IPS-15b (cell line): ENCODE measurements at regions not wholly inside any gene's neighbourhood (a gene's known extent, or its start where the extent isn't known, plus 50 kb on each side); places are given as distances from the start of the nearest gene placed in this dataset.

Experiments used
- H3K27me3 ChIP-seq: one replicate; pipeline ENCODE4 v1.6.1; 2013; ENCODE audit warnings: low read length; ENCODE audit not compliant: control insufficient read depth, insufficient read depth
- H3K36me3 ChIP-seq: one replicate; pipeline ENCODE4 v1.6.1; 2013; ENCODE audit warnings: low read length; ENCODE audit not compliant: control insufficient read depth, insufficient read depth
- H3K4me1 ChIP-seq: one replicate; pipeline ENCODE4 v1.6.1; 2013; ENCODE audit warnings: mild to moderate bottlenecking, low read length; ENCODE audit not compliant: control insufficient read depth, insufficient read depth
- H3K4me3 ChIP-seq: one replicate; pipeline ENCODE4 v1.5.1; 2013; ENCODE audit warnings: low read depth, low read length
- H3K9ac ChIP-seq: one replicate; pipeline ENCODE4 v1.6.1; 2013; ENCODE audit warnings: low read depth, mild to moderate bottlenecking, low read length
- H3K9me3 ChIP-seq: one replicate; pipeline ENCODE4 v1.6.1; 2013; ENCODE audit warnings: mild to moderate bottlenecking, low read length; ENCODE audit not compliant: control insufficient read depth, insufficient read depth

DNA sequence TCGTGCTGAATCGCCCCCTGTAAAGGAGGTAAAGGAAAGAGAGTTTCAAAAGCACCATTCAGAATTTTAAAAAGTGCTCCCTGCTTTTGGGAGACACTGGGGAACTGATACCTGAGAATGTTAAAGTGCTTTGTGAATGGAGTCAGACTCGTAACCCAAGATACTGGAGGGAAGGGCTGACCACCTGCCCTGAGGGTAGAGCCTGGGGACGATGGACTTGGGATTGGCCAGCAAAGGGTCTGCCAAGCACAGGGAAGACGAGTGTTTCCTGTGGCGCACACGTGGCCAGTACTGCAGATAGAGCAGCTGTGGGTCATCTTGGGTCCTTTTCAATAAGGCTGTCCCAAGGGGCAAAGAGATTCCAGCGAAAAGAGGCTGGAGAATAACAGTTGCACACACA is 1284.1 kb upstream of the AUTS2 start:
- Histone ChIP-seq H3K36me3 (no peaks in the 10 kb centered on the region), H3K4me1 (no peaks in the 10 kb centered on the region), H3K9me3 (no peaks in the 10 kb centered on the region), H3K4me3 (no peak overlapping the region), H3K9ac (no peak overlapping the region), H3K27me3 (no peaks in the 10 kb centered on the region)

DNA sequence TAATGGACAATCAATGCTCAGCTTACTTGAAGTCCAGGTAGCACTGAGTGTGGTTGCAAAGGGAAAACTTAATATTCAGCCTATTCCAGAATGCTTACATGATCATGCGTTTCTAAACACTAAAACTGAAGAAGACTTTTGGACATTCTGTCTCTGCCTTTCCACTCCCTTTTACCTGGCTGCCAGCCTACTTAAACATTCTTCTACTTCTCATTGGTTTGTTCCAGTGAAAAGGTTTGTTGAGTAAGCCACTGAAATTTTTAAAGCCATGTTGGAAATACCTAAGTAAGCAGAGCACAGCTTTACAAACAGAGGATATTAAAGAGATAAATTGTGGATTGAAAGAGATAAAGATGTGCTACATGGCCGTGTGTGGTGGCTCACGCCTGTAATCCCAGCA is 1280.8 kb upstream of the AUTS2 start:
- Histone ChIP-seq H3K9me3 (no peaks in the 10 kb centered on the region), H3K4me3 (no peak overlapping the region), H3K4me1 (no peaks in the 10 kb centered on the region), H3K27me3 (no peaks in the 10 kb centered on the region), H3K36me3 (no peaks in the 10 kb centered on the region), H3K9ac (no peak overlapping the region)

DNA sequence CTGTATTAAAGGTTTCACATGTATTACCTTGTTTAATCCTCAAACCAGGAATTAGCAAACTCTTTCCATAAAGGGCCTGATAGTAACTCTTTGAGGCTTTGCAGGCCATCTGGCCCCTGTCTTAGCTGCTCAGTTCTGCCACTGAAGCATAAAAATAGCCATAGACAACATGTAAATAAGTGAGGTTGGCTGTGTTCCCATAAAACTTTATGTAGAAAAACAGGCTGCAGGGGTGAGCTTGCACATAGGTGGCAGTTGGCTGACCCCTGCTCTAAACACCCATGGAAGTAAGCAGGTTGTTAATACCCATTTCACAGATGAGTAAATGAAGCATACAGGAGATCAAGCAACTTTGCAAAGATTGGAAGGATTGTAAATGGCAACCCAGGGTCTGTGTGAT is 1279.2 kb upstream of the AUTS2 start:
- no peaks in the 10 kb centered on the region for H3K27me3 ChIP-seq
- H3K9me3 ChIP-seq = no peaks in the 10 kb centered on the region
- no peak overlapping the region for H3K4me3 ChIP-seq
- no peak overlapping the region for H3K9ac ChIP-seq
- H3K4me1 ChIP-seq = no peaks in the 10 kb centered on the region
- no peaks in the 10 kb centered on the region for H3K36me3 ChIP-seq

DNA sequence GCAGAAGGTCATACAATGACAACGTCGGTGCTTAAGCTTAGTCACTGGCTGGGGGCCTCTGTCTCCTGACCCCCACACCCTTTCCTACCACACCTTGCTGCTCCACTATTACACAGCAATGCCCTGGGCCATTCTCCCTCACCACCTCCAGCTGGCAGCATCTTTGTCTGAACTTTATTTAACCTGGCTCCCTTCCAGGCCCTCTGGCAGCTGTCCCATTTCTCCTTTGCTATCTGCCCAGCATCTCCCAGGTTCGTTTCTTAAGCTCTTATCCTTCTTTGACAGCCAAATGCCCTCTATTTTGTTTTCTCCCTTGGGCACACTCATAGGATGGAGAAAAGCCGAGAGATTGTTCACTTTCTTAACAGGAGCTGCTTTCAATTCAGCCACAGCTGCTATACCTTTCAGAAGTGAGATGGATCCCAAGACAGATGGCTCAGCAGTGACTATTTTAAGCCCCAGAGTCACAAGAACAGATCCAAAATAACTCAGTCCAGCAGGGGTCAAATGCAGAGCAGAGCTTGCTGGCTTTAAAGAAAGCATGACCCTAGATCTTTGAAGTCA is 1277.1 kb upstream of the AUTS2 start:
- no peak overlapping the region for H3K4me3 ChIP-seq
- H3K9me3 ChIP-seq = no peaks in the 10 kb centered on the region
- H3K9ac ChIP-seq = no peak overlapping the region

DNA sequence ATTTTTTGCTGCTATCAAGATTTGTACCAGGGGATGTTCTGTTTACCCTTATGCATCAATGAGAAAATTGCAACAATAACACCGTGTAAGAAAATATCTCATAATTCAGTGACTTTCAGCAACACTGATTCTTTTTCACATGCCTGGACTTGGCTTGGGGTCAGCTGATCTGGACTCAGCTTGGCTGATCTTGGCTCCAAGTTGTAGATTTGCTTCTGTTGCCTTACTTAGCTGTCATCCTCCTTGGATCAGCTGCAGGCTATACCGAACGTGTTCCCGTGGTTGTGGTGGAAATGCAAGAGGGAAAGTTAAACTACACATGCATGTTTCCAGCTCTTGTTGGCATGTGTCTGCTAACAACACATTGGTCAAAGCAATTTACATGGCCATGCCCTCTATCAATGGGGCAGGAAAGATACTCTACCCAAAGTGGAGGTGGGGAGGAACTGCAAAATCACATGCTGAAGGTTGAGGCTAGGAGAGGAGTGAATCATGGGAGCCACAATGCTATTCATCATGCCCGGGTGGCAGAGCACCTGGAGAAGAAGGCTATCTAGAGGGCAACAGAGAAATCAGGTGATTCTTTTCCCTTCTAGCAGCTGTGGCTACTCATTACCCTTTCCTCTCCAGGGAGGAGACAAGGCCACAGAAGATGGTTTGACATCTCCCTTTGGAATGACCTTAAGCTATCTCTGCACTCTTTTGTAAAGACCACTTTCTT is 1276.3 kb upstream of the AUTS2 start:
- H3K27me3 ChIP-seq = no peaks in the 10 kb centered on the region
- no peak overlapping the region for H3K9ac ChIP-seq
- H3K4me3 ChIP-seq = no peak overlapping the region
- H3K4me1 ChIP-seq = no peaks in the 10 kb centered on the region
- H3K9me3 ChIP-seq = peaks cover 4% of the 10 kb centered on the region
- H3K36me3 ChIP-seq = no peaks in the 10 kb centered on the region

More for the DNA sequence above, 1277.1 kb upstream of the AUTS2 start:
- no peaks in the 10 kb centered on the region for H3K4me1 ChIP-seq
- no peaks in the 10 kb centered on the region for H3K27me3 ChIP-seq
- no peaks in the 10 kb centered on the region for H3K36me3 ChIP-seq

DNA sequence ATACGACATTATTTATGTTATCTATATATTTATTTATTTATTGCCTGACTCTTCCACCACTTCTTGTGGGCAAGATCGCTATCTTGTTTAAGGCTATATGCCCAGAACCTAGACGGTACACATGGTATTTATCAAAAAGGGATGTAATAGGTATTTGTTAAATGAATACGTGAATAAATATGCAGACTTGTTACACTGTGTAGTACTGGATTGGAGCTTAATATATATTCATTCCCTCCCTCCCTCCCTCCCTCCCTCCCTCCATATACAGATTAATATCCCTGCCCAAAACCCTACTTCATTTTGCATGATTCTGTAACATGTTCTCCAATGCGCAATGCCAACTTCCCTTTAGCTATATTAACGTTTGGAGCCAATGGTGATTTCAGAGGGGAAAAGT is 1273.7 kb upstream of the AUTS2 start:
- H3K9ac ChIP-seq = no peak overlapping the region
- no peak overlapping the region for H3K4me3 ChIP-seq
- no peaks in the 10 kb centered on the region for H3K27me3 ChIP-seq
- H3K4me1 ChIP-seq = no peaks in the 10 kb centered on the region
- H3K36me3 ChIP-seq = no peaks in the 10 kb centered on the region
- peaks cover 7% of the 10 kb centered on the region for H3K9me3 ChIP-seq

GRCh38 chr7:68334216-68334615 is 1264.1 kb upstream of the AUTS2 start:
- no peak overlapping the region for H3K9ac ChIP-seq
- no peaks in the 10 kb centered on the region for H3K9me3 ChIP-seq
- no peak overlapping the region for H3K4me3 ChIP-seq
- H3K36me3 ChIP-seq = no peaks in the 10 kb centered on the region
- H3K4me1 ChIP-seq = no peaks in the 10 kb centered on the region
- H3K27me3 ChIP-seq = no peaks in the 10 kb centered on the region

- Histone ChIP-seq H3K9me3 (no peaks in the 10 kb centered on the region), H3K4me1 (no peaks in the 10 kb centered on the region), H3K4me3 (no peak overlapping the region), H3K9ac (no peak overlapping the region), H3K36me3 (no peaks in the 10 kb centered on the region), H3K27me3 (no peaks in the 10 kb centered on the region)
Observed at GRCh38 chr7:68334636-68335272, 1263.5 kb upstream of the AUTS2 start.

- no peak overlapping the region for H3K4me3 ChIP-seq
- no peaks in the 10 kb centered on the region for H3K36me3 ChIP-seq
- H3K9ac ChIP-seq = no peak overlapping the region
- H3K9me3 ChIP-seq = no peaks in the 10 kb centered on the region
- H3K27me3 ChIP-seq = no peaks in the 10 kb centered on the region
- no peaks in the 10 kb centered on the region for H3K4me1 ChIP-seq
Observed at GRCh38 chr7:68336594-68336993, 1261.7 kb upstream of the AUTS2 start.

- no peak overlapping the region for H3K9ac ChIP-seq
- no peaks in the 10 kb centered on the region for H3K4me1 ChIP-seq
- H3K4me3 ChIP-seq = no peak overlapping the region
- H3K36me3 ChIP-seq = no peaks in the 10 kb centered on the region
- H3K9me3 ChIP-seq = no peaks in the 10 kb centered on the region
- no peaks in the 10 kb centered on the region for H3K27me3 ChIP-seq
Observed at GRCh38 chr7:68348401-68348800, 1249.9 kb upstream of the AUTS2 start.

- Histone ChIP-seq H3K4me3 (no peak overlapping the region), H3K9me3 (no peaks in the 10 kb centered on the region), H3K4me1 (no peaks in the 10 kb centered on the region), H3K27me3 (no peaks in the 10 kb centered on the region), H3K36me3 (no peaks in the 10 kb centered on the region), H3K9ac (no peak overlapping the region)
Observed at GRCh38 chr7:68362745-68363518, 1235.3 kb upstream of the AUTS2 start.
